ENCODE measurements at regions not wholly inside any gene's neighbourhood (a gene's known extent, or its start where the extent isn't known, plus 50 kb on each side); places are given as distances from the start of the nearest gene placed in this dataset.

GRCh38 chr22:49359076-49359475 lies 468.6 kb downstream of the BRD1 start:
- TF ChIP-seq EZH2 (IDR thresholded peaks at IDR 0.05; ENCODE audit: insufficient read depth, poor library complexity, severe bottlenecking) (no peak), EZH2phosphoT487 (IDR thresholded peaks at IDR 0.05; ENCODE audit: insufficient read depth, low read depth) (no peak)
